OCI-LY7 (cell line): ENCODE measurements at regions not wholly inside any gene's neighbourhood (a gene's known extent, or its start where the extent isn't known, plus 50 kb on each side); places are given as distances from the start of the nearest gene placed in this dataset.

ENCODE experiments used
- BruUV-seq: library from RNA; stranded (reverse); fragments of 400-500 nt; replicated peaks from 2 replicates; lab custom pipeline; 2021; lab: Mats Ljungman, UMichigan
- CTCF ChIA-PET: fragments of 300-600 bp; sonication (Branson Sonifier 250); formaldehyde crosslinking; loops from one replicate; lab custom pipeline; 2022; ENCODE audit warnings: antibody characterized with exemption; ENCODE audit not compliant: unreplicated experiment; lab: Charles Lee
- POLR2A ChIA-PET: fragments of 300-600 bp; sonication (Branson Sonifier 250); formaldehyde crosslinking; loops from one replicate; lab custom pipeline; 2022; ENCODE audit warnings: antibody characterized with exemption; lab: Charles Lee
- DNase-seq: peaks from one replicate; pipeline ENCODE4 v3.0.0-alpha.2; 2015; ENCODE audit warnings: low spot score
- H2AFZ ChIP-seq: fragments of 200-600 bp; sonication (generic), shearing (Covaris generic); 2 replicates; pipeline ENCODE4 v1.6.1; 2014; ENCODE audit warnings: mild to moderate bottlenecking, antibody characterized with exemption, low read length, moderate library complexity
- H3K27ac ChIP-seq: fragments of 200-600 bp; sonication (generic); 2 replicates; pipeline ENCODE4 v1.5.1; 2014; ENCODE audit warnings: mixed run types, low read depth, mild to moderate bottlenecking, moderate library complexity, low read length, inconsistent platforms; ENCODE audit not compliant: poor library complexity, severe bottlenecking
- H3K36me3 ChIP-seq: fragments of 200-600 bp; sonication (generic); 2 replicates; pipeline ENCODE4 v1.6.1; 2014; ENCODE audit warnings: mild to moderate bottlenecking, antibody characterized with exemption, low read length, moderate library complexity, mixed read lengths; ENCODE audit not compliant: insufficient read depth
- H3K4me1 ChIP-seq: fragments of 200-600 bp; sonication (generic); 2 replicates; pipeline ENCODE4 v1.5.1; 2014; ENCODE audit warnings: mild to moderate bottlenecking, low read length; ENCODE audit not compliant: insufficient read depth, poor library complexity, severe bottlenecking
- H3K4me2 ChIP-seq: fragments of 200-600 bp; sonication (generic); 2 replicates; pipeline ENCODE4 v1.6.1; 2014; ENCODE audit warnings: mild to moderate bottlenecking, low read length
- H3K4me3 ChIP-seq: fragments of 200-600 bp; sonication (generic); 2 replicates; pipeline ENCODE4 v1.5.1; 2014; ENCODE audit warnings: mild to moderate bottlenecking, low read depth, low read length; ENCODE audit not compliant: poor library complexity, severe bottlenecking
- H3K79me2 ChIP-seq: fragments of 200-600 bp; sonication (generic); 2 replicates; pipeline ENCODE4 v1.6.1; 2016; ENCODE audit warnings: low read depth, mild to moderate bottlenecking, low read length, moderate library complexity, mixed read lengths; ENCODE audit not compliant: insufficient read depth
- H3K9me2 ChIP-seq: fragments of 200-600 bp; sonication (generic); 2 replicates; pipeline ENCODE4 v1.6.1; 2016; ENCODE audit warnings: mild to moderate bottlenecking, low read length, mixed read lengths; ENCODE audit not compliant: insufficient read depth
- H3K9me3 ChIP-seq: fragments of 200-600 bp; sonication (generic); 2 replicates; pipeline ENCODE4 v1.6.1; 2014; ENCODE audit warnings: mild to moderate bottlenecking, mixed run types, low read length, mixed read lengths
- H4K20me1 ChIP-seq: fragments of 200-600 bp; sonication (generic); 2 replicates; pipeline ENCODE4 v1.6.1; 2014; ENCODE audit warnings: mild to moderate bottlenecking, antibody characterized with exemption, low read length, moderate library complexity, mixed read lengths; ENCODE audit not compliant: insufficient read depth
- EZH2phosphoT487 ChIP-seq: fragments of 200-600 bp; sonication (generic); IDR thresholded peaks from 2 replicates; pipeline ENCODE4 v1.6.1; 2018; ENCODE audit warnings: low read depth, borderline replicate concordance, mild to moderate bottlenecking, mixed run types, antibody characterized with exemption, low read length, moderate library complexity, mixed read lengths
- intact Hi-C: fragments of 100-400 bp; cut with micrococcal nuclease; formaldehyde crosslinking; loops from one replicate; pipeline ENCODE4 v1.10.0; 2022; ENCODE audit not compliant: unreplicated experiment
- TF ChIP-seq, protein P1 (sequence below): fragments of 200-600 bp; sonication (generic); conservative IDR thresholded peaks from 2 replicates; pipeline ENCODE4 v1.5.1; 2014; ENCODE audit warnings: mild to moderate bottlenecking, antibody characterized with exemption, low read length, moderate library complexity, mixed read lengths

DNA sequence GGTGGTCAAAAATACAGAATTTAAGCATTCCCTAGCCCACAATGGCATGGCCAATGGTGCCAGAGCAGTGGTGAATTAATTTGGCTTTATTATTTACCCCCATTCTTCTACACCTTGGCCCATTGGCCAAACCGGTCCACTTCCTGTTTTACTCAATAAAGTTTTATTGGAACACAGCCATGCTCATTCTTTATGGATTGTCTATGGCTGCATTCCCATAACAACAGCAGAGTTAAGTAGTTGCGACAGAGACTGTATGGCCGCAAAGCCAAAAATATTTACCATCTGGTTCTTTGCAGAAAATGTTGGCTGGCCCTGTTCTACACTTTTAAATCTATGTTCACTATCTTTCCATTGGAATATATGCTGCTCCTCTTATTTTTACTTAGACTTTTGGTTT is 130.3 kb upstream of the CCDC68 start:
- no peak overlapping the region for H3K4me2 ChIP-seq
- no peak overlapping the region for H3K27ac ChIP-seq
- H3K9me2 ChIP-seq, result no peaks in the 10 kb centered on the region
- no peaks in the 10 kb centered on the region for H3K9me3 ChIP-seq
- ChIA-PET POLR2A (no interaction called here), CTCF (no interaction called here)
- no peaks in the 10 kb centered on the region for H3K4me1 ChIP-seq
- H4K20me1 ChIP-seq, result no peaks in the 10 kb centered on the region
- TF ChIP-seq EZH2phosphoT487, result no peak
- TF ChIP-seq, protein P1, sequence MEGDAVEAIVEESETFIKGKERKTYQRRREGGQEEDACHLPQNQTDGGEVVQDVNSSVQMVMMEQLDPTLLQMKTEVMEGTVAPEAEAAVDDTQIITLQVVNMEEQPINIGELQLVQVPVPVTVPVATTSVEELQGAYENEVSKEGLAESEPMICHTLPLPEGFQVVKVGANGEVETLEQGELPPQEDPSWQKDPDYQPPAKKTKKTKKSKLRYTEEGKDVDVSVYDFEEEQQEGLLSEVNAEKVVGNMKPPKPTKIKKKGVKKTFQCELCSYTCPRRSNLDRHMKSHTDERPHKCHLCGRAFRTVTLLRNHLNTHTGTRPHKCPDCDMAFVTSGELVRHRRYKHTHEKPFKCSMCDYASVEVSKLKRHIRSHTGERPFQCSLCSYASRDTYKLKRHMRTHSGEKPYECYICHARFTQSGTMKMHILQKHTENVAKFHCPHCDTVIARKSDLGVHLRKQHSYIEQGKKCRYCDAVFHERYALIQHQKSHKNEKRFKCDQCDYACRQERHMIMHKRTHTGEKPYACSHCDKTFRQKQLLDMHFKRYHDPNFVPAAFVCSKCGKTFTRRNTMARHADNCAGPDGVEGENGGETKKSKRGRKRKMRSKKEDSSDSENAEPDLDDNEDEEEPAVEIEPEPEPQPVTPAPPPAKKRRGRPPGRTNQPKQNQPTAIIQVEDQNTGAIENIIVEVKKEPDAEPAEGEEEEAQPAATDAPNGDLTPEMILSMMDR, result no peak
- no peaks in the 10 kb centered on the region for H3K36me3 ChIP-seq
- H3K79me2 ChIP-seq, result no peaks in the 10 kb centered on the region
- H2AFZ ChIP-seq, result no peak overlapping the region
- no TSS peak for BruUV-seq
- no peak for DNase-seq
- H3K4me3 ChIP-seq, result no peak overlapping the region
- intact Hi-C loops, result no loop called here

DNA sequence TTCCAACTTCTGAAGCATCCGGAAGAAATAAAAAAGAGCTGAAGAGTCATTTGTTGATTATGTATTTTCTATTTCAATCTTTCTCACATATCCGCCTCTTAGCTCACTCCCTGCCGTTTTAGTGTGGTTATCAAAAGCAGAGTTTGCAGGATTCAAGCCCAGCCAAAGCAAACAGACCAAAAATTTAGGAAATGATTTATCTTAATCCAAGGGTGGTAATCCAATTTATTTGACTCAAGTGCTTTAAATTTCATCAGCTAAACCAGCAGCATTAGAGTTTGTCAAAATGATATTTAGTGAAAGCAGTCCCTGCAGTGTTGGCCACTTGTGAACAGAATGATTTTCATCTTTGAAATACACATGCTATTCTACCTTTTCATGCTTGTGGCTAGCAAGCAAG is 129.3 kb upstream of the CCDC68 start:
- H3K4me2 ChIP-seq, result no peak overlapping the region
- no peaks in the 10 kb centered on the region for H4K20me1 ChIP-seq
- H3K9me3 ChIP-seq, result no peaks in the 10 kb centered on the region
- H3K36me3 ChIP-seq, result no peaks in the 10 kb centered on the region
- no peaks in the 10 kb centered on the region for H3K4me1 ChIP-seq
- no peak overlapping the region for H2AFZ ChIP-seq
- TF ChIP-seq, protein P1, result no peak
- no peak for TF ChIP-seq EZH2phosphoT487
- ChIA-PET CTCF (no interaction called here), POLR2A (no interaction called here)
- intact Hi-C loops, result no loop called here
- no peak overlapping the region for H3K27ac ChIP-seq
- H3K79me2 ChIP-seq, result no peaks in the 10 kb centered on the region
- BruUV-seq, result no TSS peak
- H3K9me2 ChIP-seq, result no peaks in the 10 kb centered on the region
- DNase-seq, result no peak
- H3K4me3 ChIP-seq, result no peak overlapping the region

DNA sequence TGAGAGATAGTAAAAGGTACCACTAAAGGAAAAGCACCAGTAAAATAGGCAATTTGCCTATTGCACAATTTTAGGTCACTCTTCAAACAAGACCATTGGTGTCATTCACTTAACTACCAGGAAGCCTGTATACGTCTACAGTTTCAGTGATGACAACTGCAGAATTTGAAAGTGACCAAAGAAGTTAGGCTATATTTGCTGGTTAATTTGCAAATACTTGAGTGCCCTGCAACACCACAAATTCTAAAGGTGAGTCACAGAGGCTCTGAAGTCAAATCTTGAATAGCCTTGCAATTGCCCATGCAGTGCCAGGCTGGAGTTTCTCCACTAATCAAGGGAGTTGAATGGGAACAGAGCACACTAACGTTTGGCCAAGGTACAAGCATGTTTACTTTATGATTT is 128.7 kb upstream of the CCDC68 start:
- TF ChIP-seq EZH2phosphoT487, result no peak
- TF ChIP-seq, protein P1, result no peak
- Histone ChIP-seq H2AFZ (no peak overlapping the region), H3K4me3 (no peak overlapping the region), H3K4me1 (no peaks in the 10 kb centered on the region), H3K9me2 (no peaks in the 10 kb centered on the region), H3K9me3 (no peaks in the 10 kb centered on the region), H3K27ac (no peak overlapping the region), H3K4me2 (no peak overlapping the region), H4K20me1 (no peaks in the 10 kb centered on the region), H3K36me3 (no peaks in the 10 kb centered on the region), H3K79me2 (no peaks in the 10 kb centered on the region)
- DNase-seq, result no peak
- no TSS peak for BruUV-seq
- POLR2A ChIA-PET, result no interaction called here
- intact Hi-C loops, result no loop called here
- CTCF ChIA-PET, result no interaction called here
